Transverse colon (tissue), 4 donors: ENCODE measurements at regions not wholly inside any gene's neighbourhood (a gene's known extent, or its start where the extent isn't known, plus 50 kb on each side); places are given as distances from the start of the nearest gene placed in this dataset.

Experiments used
- DNase-seq: peaks from one replicate; pipeline ENCODE4 v3.0.0-alpha.2; 2019
- H3K27ac ChIP-seq, 4 donors: fragments of 200-600 bp; sonication (generic); 2 replicates each; pipeline ENCODE4 v1.5.1; 2016 to 2018; ENCODE audit warnings: inconsistent platforms in 4 of 4
- H3K27me3 ChIP-seq: fragments of 200-600 bp; sonication (generic); 2 replicates; pipeline ENCODE4 v1.5.1; 2017; ENCODE audit warnings: inconsistent platforms
- H3K36me3 ChIP-seq, 4 donors: fragments of 200-600 bp; sonication (generic); 2 replicates each; pipeline ENCODE4 v1.5.1; 2017 to 2019; ENCODE audit warnings: inconsistent platforms in 4 of 4
- H3K4me1 ChIP-seq, 4 donors: fragments of 200-600 bp; sonication (generic); 2 replicates each; pipeline ENCODE4 v1.5.1; 2017 to 2020; ENCODE audit warnings: inconsistent platforms in 4 of 4
- H3K4me3 ChIP-seq, 4 donors: fragments of 200-600 bp; sonication (generic); 1 replicate in 1 of 4; 2 replicates in 3 of 4; pipeline versions ENCODE4 v1.5.1 to v1.6.1; 2017 to 2019; ENCODE audit warnings: inconsistent platforms in 4 of 4
- H3K9me3 ChIP-seq, 2 donors: fragments of 200-600 bp; sonication (generic); 2 replicates each; pipeline ENCODE4 v1.5.1; 2017 to 2019; ENCODE audit warnings: inconsistent platforms in 2 of 2
- EP300 ChIP-seq: sonication (generic); formaldehyde crosslinking; IDR thresholded peaks from one replicate; pipeline ENCODE4 v1.6.1; 2017; ENCODE audit warnings: antibody characterized with exemption, low read depth
- POLR2A ChIP-seq: fragments of 450-650 bp; IDR thresholded peaks from one replicate; pipeline ENCODE4 v1.6.1; 2016; ENCODE audit warnings: antibody characterized with exemption, mild to moderate bottlenecking, moderate library complexity
- POLR2AphosphoS5 ChIP-seq, 3 donors: sonication (generic); formaldehyde crosslinking; IDR thresholded peaks; one replicate each; pipeline ENCODE4 v1.6.1; 2016; ENCODE audit warnings: antibody characterized with exemption in 3 of 3
- WGBS, 2 donors: methylation state at CpG; one replicate each; pipeline ENCODE4 v1.1.5; 2018; ENCODE audit warnings: low coverage in 1 of 2; 5-methylcytosine and 5-hydroxymethylcytosine counted together
- in situ Hi-C, 4 donors: fragments of 200-750 bp; cut with MboI; loops; one replicate each; pipeline versions ENCODE4 v1.15.0 to v1.15.1; 2017; ENCODE audit warnings: low sequenced_read_pairs in 3 of 4, low pct_ligation_motif_present in 1 of 4, low pct_unique_long_range_greater_than_20kb in 1 of 4
- intact Hi-C: fragments of 100-400 bp; cut with DNase I; formaldehyde crosslinking; loops from one replicate; pipeline ENCODE4 v1.15.1; 2023; ENCODE audit warnings: low total_unique reads
- TF ChIP-seq, protein P1 (sequence below), 5 experiments: fragments of 200-600 bp in 3 of 5; fragments of 450-650 bp in 2 of 5; sonication (generic) in 3 of 5; IDR thresholded peaks; 1 replicate in 2 of 5; 2 replicates in 3 of 5; pipeline ENCODE4 v1.5.1; 2016 to 2017; ENCODE audit warnings: antibody characterized with exemption in 5 of 5, inconsistent platforms in 3 of 5, mild to moderate bottlenecking in 2 of 5, moderate library complexity in 1 of 5

DNA sequence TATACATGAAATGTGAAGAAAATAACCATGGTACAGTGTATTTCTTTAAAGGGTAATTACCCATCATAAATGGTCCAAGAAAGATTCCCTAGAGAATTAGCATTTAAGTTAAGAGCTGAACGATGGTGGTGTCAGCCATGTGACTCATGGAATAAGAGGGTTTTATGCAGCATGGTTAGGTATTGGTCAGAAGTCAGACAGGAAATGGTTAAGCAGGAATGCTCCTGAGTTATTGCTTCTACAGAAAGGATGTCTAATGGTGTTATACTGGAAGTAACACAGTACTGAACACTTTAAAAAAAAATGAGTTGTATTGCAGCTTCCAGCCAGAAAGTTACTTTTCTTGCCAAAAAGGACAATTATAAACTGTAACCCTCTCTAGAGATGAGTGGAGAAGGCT, 72.7 kb upstream of the UBE2E3 start:
- Histone ChIP-seq H3K36me3 (no peaks in the 10 kb centered on the region), H3K4me3 (no peak overlapping the region), H3K27me3 (no peaks in the 10 kb centered on the region), H3K9me3 (no peaks in the 10 kb centered on the region), H3K27ac (no peak overlapping the region), H3K4me1 (no peaks in the 10 kb centered on the region)
- DNase-seq = no peak
- in situ Hi-C loops (no loop called here), intact Hi-C loops (no loop called here)
- TF ChIP-seq POLR2A (no peak), POLR2AphosphoS5 (IDR thresholded peaks at IDR 0.05) (no peak), EP300 (no peak)
- TF ChIP-seq, protein P1, sequence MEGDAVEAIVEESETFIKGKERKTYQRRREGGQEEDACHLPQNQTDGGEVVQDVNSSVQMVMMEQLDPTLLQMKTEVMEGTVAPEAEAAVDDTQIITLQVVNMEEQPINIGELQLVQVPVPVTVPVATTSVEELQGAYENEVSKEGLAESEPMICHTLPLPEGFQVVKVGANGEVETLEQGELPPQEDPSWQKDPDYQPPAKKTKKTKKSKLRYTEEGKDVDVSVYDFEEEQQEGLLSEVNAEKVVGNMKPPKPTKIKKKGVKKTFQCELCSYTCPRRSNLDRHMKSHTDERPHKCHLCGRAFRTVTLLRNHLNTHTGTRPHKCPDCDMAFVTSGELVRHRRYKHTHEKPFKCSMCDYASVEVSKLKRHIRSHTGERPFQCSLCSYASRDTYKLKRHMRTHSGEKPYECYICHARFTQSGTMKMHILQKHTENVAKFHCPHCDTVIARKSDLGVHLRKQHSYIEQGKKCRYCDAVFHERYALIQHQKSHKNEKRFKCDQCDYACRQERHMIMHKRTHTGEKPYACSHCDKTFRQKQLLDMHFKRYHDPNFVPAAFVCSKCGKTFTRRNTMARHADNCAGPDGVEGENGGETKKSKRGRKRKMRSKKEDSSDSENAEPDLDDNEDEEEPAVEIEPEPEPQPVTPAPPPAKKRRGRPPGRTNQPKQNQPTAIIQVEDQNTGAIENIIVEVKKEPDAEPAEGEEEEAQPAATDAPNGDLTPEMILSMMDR (IDR thresholded peaks at IDR 0.05) = no peak
- 44 to 67% methylated on average over 1 of the region's 1 CpG for WGBS, 2 donors

DNA sequence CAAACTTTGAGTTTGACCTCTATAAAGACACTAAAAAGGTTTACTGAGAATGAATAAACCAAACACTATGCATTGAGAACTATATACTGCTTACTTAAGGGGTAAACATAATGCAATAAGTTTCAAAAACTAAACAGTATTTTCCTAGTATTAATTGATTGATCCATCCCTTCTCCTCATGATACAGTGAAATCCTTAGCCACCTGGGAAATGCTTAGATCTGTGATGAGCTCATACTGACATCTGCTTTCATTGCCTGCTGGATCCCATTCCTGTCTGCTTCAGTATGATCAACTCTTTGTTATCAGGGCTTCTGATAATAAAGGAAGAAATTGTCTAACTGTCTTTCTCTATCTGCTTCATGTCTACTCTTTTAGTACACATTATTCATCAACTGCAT, 74.9 kb upstream of the UBE2E3 start:
- Histone ChIP-seq H3K36me3 (no peaks in the 10 kb centered on the region), H3K27me3 (no peaks in the 10 kb centered on the region), H3K4me3 (no peak overlapping the region), H3K9me3 (no peaks in the 10 kb centered on the region), H3K27ac (no peak overlapping the region), H3K4me1 (no peaks in the 10 kb centered on the region)
- TF ChIP-seq POLR2A (no peak), POLR2AphosphoS5 (IDR thresholded peaks at IDR 0.05) (no peak), EP300 (no peak)
- TF ChIP-seq, protein P1 (IDR thresholded peaks at IDR 0.05) = no peak
- DNase-seq = no peak
- intact Hi-C loops (no loop called here), in situ Hi-C loops (no loop called here)

GRCh38 chr2:180905002-180905401, 75.4 kb upstream of the UBE2E3 start:
- in situ Hi-C loops (no loop called here), intact Hi-C loops (no loop called here)
- no peak overlapping the region for H3K27ac ChIP-seq
- H3K4me3 ChIP-seq = no peak overlapping the region
- TF ChIP-seq POLR2AphosphoS5 (IDR thresholded peaks at IDR 0.05) = no peak
- no peak for TF ChIP-seq EP300
- TF ChIP-seq, protein P1 (IDR thresholded peaks at IDR 0.05) = no peak
- no peaks in the 10 kb centered on the region for H3K27me3 ChIP-seq
- H3K36me3 ChIP-seq = no peaks in the 10 kb centered on the region
- WGBS, 2 donors = 66 to 67% methylated on average over 3 to 4 of the region's 4 CpGs
- no peak for DNase-seq
- no peaks in the 10 kb centered on the region for H3K4me1 ChIP-seq
- H3K9me3 ChIP-seq = no peaks in the 10 kb centered on the region

GRCh38 chr2:180901331-180901730, 79.1 kb upstream of the UBE2E3 start:
- no peaks in the 10 kb centered on the region for H3K4me1 ChIP-seq
- DNase-seq = no peak
- in situ Hi-C loops = no loop called here
- WGBS, 2 donors = 74 to 79% methylated on average over 3 to 4 of the region's 4 CpGs
- no peaks in the 10 kb centered on the region for H3K27me3 ChIP-seq
- intact Hi-C loops = no loop called here
- no peaks in the 10 kb centered on the region for H3K9me3 ChIP-seq
- no peak overlapping the region for H3K27ac ChIP-seq
- H3K4me3 ChIP-seq = no peak overlapping the region
- no peaks in the 10 kb centered on the region for H3K36me3 ChIP-seq
- TF ChIP-seq, protein P1 (IDR thresholded peaks at IDR 0.05) = no peak
- TF ChIP-seq POLR2A (no peak), EP300 (no peak), POLR2AphosphoS5 (IDR thresholded peaks at IDR 0.05) (no peak)
